GM10266 (cell line): ENCODE measurements at regions not wholly inside any gene's neighbourhood (a gene's known extent, or its start where the extent isn't known, plus 50 kb on each side); places are given as distances from the start of the nearest gene placed in this dataset.

Experiments used
- DNase-seq: peaks from one replicate; pipeline ENCODE4 v3.0.0; 2012; ENCODE audit errors: extremely low spot score
- TF ChIP-seq, protein P1 (sequence below): IDR thresholded peaks from 2 replicates; pipeline ENCODE4 v1.5.1; 2012; ENCODE audit warnings: mild to moderate bottlenecking, low read depth; ENCODE audit not compliant: control insufficient read depth, insufficient read depth; ENCODE audit errors: missing control alignments

DNA sequence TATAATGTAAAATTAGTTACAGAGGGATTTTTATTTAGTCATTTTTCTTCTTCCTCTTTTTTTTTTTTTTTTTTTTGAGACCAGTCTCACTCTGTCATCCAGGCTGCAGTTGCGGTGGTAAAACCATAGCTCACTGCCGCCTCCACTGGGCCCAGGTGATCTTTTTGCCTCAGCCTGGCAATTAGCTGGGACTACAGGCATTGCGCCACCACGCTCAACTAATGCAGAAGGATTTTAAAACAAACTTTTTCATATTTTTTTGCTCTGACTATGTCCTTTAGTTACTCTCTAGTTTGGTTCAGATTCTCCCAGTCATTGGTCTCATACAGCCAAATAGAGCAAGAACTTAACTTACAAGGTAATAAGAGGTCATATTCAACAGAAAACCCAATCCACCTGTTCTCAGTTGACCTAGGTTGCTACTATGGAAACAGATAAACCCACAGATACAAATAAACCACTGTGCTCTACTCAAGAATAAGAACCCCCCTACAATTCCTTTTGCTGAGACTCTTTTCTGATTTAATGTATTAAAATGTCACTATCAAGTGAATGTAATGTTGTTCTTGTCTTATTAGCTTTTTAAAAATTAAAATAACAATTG lies 50.1 kb upstream of the TTC39B start:
- DNase-seq, result no peak
- TF ChIP-seq, protein P1, sequence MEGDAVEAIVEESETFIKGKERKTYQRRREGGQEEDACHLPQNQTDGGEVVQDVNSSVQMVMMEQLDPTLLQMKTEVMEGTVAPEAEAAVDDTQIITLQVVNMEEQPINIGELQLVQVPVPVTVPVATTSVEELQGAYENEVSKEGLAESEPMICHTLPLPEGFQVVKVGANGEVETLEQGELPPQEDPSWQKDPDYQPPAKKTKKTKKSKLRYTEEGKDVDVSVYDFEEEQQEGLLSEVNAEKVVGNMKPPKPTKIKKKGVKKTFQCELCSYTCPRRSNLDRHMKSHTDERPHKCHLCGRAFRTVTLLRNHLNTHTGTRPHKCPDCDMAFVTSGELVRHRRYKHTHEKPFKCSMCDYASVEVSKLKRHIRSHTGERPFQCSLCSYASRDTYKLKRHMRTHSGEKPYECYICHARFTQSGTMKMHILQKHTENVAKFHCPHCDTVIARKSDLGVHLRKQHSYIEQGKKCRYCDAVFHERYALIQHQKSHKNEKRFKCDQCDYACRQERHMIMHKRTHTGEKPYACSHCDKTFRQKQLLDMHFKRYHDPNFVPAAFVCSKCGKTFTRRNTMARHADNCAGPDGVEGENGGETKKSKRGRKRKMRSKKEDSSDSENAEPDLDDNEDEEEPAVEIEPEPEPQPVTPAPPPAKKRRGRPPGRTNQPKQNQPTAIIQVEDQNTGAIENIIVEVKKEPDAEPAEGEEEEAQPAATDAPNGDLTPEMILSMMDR, result peak; percentile 35
